Posterior cingulate gyrus (tissue), 11 donors: ENCODE measurements at regions not wholly inside any gene's neighbourhood (a gene's known extent, or its start where the extent isn't known, plus 50 kb on each side); places are given as distances from the start of the nearest gene placed in this dataset.
A peak's percentile ranks its signal among the peaks of the same experiment; 100 is the strongest.

Experiments used
- DNase-seq, 10 donors: peaks; one replicate each; pipeline versions ENCODE4 v3.0.0 to v3.0.0-alpha.2; 2020 to 2021; ENCODE audit warnings: mixed read lengths in 3 of 10
- intact Hi-C: fragments of 100-400 bp; cut with DNase I; formaldehyde crosslinking; loops from one replicate; pipeline ENCODE4 v1.15.1; 2023

- peak in 7 of 10 donors; percentile 51 to 93 (median 60) for DNase-seq
- intact Hi-C loops = loop anchor here (5.0 to 10.0 kb wide), 2 partner anchors 135 to 212 kb away; partner anchors contain the start of genes ADAM17 and YWHAQ
These were observed 73.9 kb upstream of the TAF1B start for GRCh38 chr2:9769171-9770005.

GRCh38 chr2:9770006-9770307 is 73.3 kb upstream of the TAF1B start:
- intact Hi-C loops = loop anchor here (5.0 kb wide), 1 partner anchor 213 kb away; the partner anchor contains the start of gene ADAM17
- no peak for DNase-seq

- peak; percentile 53 to 96 (median 80) for DNase-seq
- intact Hi-C loops = loop anchor here (5.0 kb wide), 1 partner anchor 213 kb away; the partner anchor contains the start of gene ADAM17
These were observed 72.8 kb upstream of the TAF1B start for GRCh38 chr2:9770308-9771100.

GRCh38 chr2:9771101-9771449 is 72.2 kb upstream of the TAF1B start:
- intact Hi-C loops = loop anchor here (5.0 kb wide), 1 partner anchor 214 kb away; the partner anchor contains the start of gene ADAM17
- DNase-seq = peak in 1 of 10 donors; percentile 70

GRCh38 chr2:9771481-9772017 is 71.7 kb upstream of the TAF1B start:
- peak in 6 of 10 donors; percentile 34 to 93 (median 66) for DNase-seq
- intact Hi-C loops = loop anchor here (5.0 kb wide), 1 partner anchor 214 kb away; the partner anchor contains the start of gene ADAM17

- intact Hi-C loops = loop anchor here (5.0 kb wide), 1 partner anchor 215 kb away; the partner anchor contains the start of gene ADAM17
- peak in 2 of 10 donors; percentile 62 to 71 for DNase-seq
These were observed 71.0 kb upstream of the TAF1B start for GRCh38 chr2:9772035-9772998.

- intact Hi-C loops = loop anchor here (5.0 kb wide), 1 partner anchor 216 kb away; the partner anchor contains the start of gene ADAM17
- DNase-seq = peak in 2 of 10 donors; percentile 35 to 53
These were observed 70.0 kb upstream of the TAF1B start for GRCh38 chr2:9772999-9773902.

GRCh38 chr2:9773903-9774239 is 69.4 kb upstream of the TAF1B start:
- no peak for DNase-seq
- intact Hi-C loops = loop anchor here (5.0 kb wide), 1 partner anchor 217 kb away; the partner anchor contains the start of gene ADAM17

- intact Hi-C loops = loop anchor here (5.0 kb wide), 1 partner anchor 217 kb away; the partner anchor contains the start of gene ADAM17
- DNase-seq = peak in 2 of 10 donors; percentile 35 to 66
These were observed 69.0 kb upstream of the TAF1B start for GRCh38 chr2:9774266-9774665.

GRCh38 chr2:9775351-9775750 is 67.9 kb upstream of the TAF1B start:
- DNase-seq = peak in 2 of 10 donors; percentile 22 to 60
- intact Hi-C loops = no loop called here

- intact Hi-C loops = no loop called here
- DNase-seq = peak in 2 of 10 donors; percentile 9 to 42
These were observed 67.1 kb upstream of the TAF1B start for GRCh38 chr2:9775999-9776712.

- intact Hi-C loops = no loop called here
- DNase-seq = peak in 2 of 10 donors; percentile 43 to 62
These were observed 66.2 kb upstream of the TAF1B start for GRCh38 chr2:9777081-9777480.

- peak in 2 of 10 donors; percentile 18 to 69 for DNase-seq
- intact Hi-C loops = no loop called here
These were observed 65.3 kb upstream of the TAF1B start for GRCh38 chr2:9778012-9778411.

- intact Hi-C loops = no loop called here
- DNase-seq = peak in 2 of 10 donors; percentile 35 to 59
These were observed 64.6 kb upstream of the TAF1B start for GRCh38 chr2:9778471-9779316.

GRCh38 chr2:9779596-9780264 is 63.5 kb upstream of the TAF1B start:
- intact Hi-C loops = no loop called here
- peak in 2 of 10 donors; percentile 41 to 49 for DNase-seq

- DNase-seq = no peak
- intact Hi-C loops = no loop called here
These were observed 62.7 kb upstream of the TAF1B start for GRCh38 chr2:9780368-9781130.
